BJ (cell line): ENCODE measurements at regions not wholly inside any gene's neighbourhood (a gene's known extent, or its start where the extent isn't known, plus 50 kb on each side); places are given as distances from the start of the nearest gene placed in this dataset.
"Not testable (repeated sequence)": the region's sequence is repeated elsewhere in the genome, so short reads cannot be mapped to it uniquely, and the experiment has no call there.

Source experiments
- CTCF ChIA-PET: fragments of 350-600 bp; formaldehyde crosslinking; extraction: SDS; loops from one replicate; lab custom pipeline; 2021; ENCODE audit warnings: antibody characterized with exemption, inconsistent platforms; lab: Yijun Ruan, JAX
- POLR2A ChIA-PET: fragments of 300-600 bp; sonication (Branson Sonifier 250); formaldehyde crosslinking; extraction: SDS; loops from one replicate; lab custom pipeline; 2021; ENCODE audit warnings: antibody characterized with exemption; lab: Charles Lee
- DNase-seq: peaks from one replicate; pipeline ENCODE4 v3.0.0-alpha.2; 2011; ENCODE audit warnings: low read depth
- H3K27me3 ChIP-seq: 2 replicates; pipeline ENCODE4 v1.6.0; 2011; ENCODE audit warnings: low read length; ENCODE audit not compliant: control insufficient read depth, insufficient read depth
- H3K36me3 ChIP-seq: 2 replicates; pipeline ENCODE4 v1.5.1; 2011; ENCODE audit warnings: low read length; ENCODE audit not compliant: control insufficient read depth, insufficient read depth
- H3K4me3 ChIP-seq: 2 replicates; pipeline ENCODE4 v1.5.1; 2011; ENCODE audit warnings: low read depth, mild to moderate bottlenecking, control low read depth, low read length
- TF ChIP-seq, protein P1 (sequence below): IDR thresholded peaks from 2 replicates; pipeline ENCODE4 v1.5.1; 2011; ENCODE audit warnings: low read depth, mild to moderate bottlenecking, control low read depth, inconsistent platforms, low read length, moderate library complexity; ENCODE audit not compliant: insufficient read depth

GRCh38 chr6:9126878-9127560, 691.7 kb upstream of the SLC35B3 start:
- CTCF ChIA-PET: no interaction called here
- DNase-seq: peak; percentile 35
- TF ChIP-seq, protein P1, sequence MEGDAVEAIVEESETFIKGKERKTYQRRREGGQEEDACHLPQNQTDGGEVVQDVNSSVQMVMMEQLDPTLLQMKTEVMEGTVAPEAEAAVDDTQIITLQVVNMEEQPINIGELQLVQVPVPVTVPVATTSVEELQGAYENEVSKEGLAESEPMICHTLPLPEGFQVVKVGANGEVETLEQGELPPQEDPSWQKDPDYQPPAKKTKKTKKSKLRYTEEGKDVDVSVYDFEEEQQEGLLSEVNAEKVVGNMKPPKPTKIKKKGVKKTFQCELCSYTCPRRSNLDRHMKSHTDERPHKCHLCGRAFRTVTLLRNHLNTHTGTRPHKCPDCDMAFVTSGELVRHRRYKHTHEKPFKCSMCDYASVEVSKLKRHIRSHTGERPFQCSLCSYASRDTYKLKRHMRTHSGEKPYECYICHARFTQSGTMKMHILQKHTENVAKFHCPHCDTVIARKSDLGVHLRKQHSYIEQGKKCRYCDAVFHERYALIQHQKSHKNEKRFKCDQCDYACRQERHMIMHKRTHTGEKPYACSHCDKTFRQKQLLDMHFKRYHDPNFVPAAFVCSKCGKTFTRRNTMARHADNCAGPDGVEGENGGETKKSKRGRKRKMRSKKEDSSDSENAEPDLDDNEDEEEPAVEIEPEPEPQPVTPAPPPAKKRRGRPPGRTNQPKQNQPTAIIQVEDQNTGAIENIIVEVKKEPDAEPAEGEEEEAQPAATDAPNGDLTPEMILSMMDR: no peak
- Histone ChIP-seq H3K27me3 (no peaks in the 10 kb centered on the region), H3K4me3 (no peak overlapping the region), H3K36me3 (no peaks in the 10 kb centered on the region)
- POLR2A ChIA-PET: no interaction called here

DNA sequence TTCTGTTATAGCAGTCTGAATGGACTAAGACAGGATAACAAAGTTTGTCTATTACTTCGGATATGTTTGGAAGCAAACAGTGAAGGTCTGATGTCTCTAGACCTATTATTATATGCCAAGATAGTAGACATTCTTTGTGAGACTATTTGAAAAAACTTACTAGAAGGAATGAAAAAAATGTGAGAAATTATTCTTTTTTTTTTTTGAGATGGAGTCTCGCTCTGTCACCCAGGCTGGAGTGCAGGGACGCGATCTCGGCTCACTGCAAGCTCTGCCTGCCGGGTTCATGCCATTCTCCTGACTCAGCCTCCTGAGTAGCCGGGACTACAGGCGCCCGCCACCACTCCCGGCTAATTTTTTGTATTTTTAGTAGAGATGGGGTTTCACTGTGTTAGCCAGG, 690.7 kb upstream of the SLC35B3 start:
- CTCF ChIA-PET, POLR2A ChIA-PET, H3K36me3 ChIP-seq, H3K4me3 ChIP-seq, DNase-seq, H3K27me3 ChIP-seq: not testable (repeated sequence)

DNA sequence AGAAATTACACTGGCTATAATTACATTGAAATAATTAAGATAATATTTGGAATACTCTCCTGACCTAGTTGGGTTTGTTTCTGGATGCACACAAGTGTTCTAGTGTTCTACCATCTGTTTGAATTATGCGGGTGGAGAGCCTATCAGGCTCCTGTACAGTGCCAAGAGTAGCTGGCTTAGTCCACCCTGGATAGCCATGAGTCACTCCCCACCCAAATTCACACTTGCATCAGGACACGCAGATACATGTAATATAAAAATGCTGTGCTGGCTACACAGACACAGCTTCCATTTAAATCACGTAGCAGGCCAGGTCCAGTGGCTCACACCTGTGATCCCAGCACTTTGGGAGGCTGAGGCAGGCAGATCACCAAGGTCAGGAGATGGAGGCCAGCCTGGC, 686.2 kb upstream of the SLC35B3 start:
- POLR2A ChIA-PET: no interaction called here
- TF ChIP-seq, protein P1: no peak
- Histone ChIP-seq H3K36me3 (no peaks in the 10 kb centered on the region), H3K27me3 (no peaks in the 10 kb centered on the region), H3K4me3 (no peak overlapping the region)
- CTCF ChIA-PET: interaction anchor here (1.0 kb wide), 1 partner anchor 404 kb away, joined by 3 read pairs; no protein-coding TSS in a partner anchor
- DNase-seq: no peak

DNA sequence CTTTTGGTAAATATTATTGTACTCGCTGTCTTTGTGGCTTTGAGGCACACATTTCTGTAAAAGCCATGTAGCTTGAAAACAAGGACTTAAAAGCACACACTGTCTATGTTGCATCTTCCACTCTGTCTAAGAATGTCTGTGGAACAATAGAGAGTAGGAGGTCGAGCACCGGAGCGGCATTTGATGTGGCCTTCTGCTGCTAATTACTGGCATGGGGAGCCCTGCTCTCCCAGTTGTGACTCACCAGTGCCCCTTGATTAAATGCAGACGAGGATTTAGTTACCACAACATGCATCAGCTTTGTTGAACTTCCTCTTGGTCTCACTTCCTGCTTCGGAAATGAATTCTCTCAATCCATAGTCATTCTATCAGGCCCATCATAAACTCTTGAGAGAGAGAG, 680.7 kb upstream of the SLC35B3 start:
- ChIA-PET POLR2A (no interaction called here), CTCF (no interaction called here)
- peak; percentile 50 for DNase-seq
- no peaks in the 10 kb centered on the region for H3K27me3 ChIP-seq
- no peaks in the 10 kb centered on the region for H3K36me3 ChIP-seq
- TF ChIP-seq, protein P1: no peak
- H3K4me3 ChIP-seq: no peak overlapping the region

DNA sequence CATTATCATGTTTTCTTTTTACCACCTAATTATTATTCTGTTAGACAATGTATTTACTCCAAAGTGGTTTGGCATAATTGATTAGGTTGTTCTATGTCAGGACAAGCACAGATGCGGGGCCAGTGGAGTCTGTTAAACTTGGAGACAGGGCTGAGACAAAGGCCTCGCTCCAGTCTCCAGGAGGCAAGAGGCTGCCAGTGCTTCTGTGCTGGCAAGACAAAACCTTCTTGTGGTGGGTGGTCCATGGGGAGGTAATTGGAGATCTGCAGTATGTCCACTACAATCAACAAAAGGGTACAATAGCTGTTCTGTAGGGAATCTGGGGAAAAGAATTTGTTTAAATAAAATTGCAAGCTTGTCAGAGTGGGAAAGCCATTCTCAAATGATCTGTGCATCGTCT, 677.2 kb upstream of the SLC35B3 start:
- no peak for DNase-seq
- Histone ChIP-seq H3K4me3 (no peak overlapping the region), H3K27me3 (no peaks in the 10 kb centered on the region), H3K36me3 (no peaks in the 10 kb centered on the region)
- TF ChIP-seq, protein P1: no peak
- POLR2A ChIA-PET: no interaction called here
- CTCF ChIA-PET: interaction anchor here (0.7 kb wide), 1 partner anchor 8 kb away, joined by 3 read pairs; no protein-coding TSS in a partner anchor
